GM12864 (cell line): ENCODE measurements at regions not wholly inside any gene's neighbourhood (a gene's known extent, or its start where the extent isn't known, plus 50 kb on each side); places are given as distances from the start of the nearest gene placed in this dataset.
"Not testable (repeated sequence)": the region's sequence is repeated elsewhere in the genome, so short reads cannot be mapped to it uniquely, and the experiment has no call there.

Experiments used
- DNase-seq: peaks from one replicate; pipeline ENCODE4 v3.0.0-alpha.2; 2011; ENCODE audit warnings: low read depth
- H3K4me3 ChIP-seq: 2 replicates; pipeline ENCODE4 v1.5.1; 2011; ENCODE audit warnings: mild to moderate bottlenecking, low read depth, low read length, control low read depth
- CTCF ChIP-seq: IDR thresholded peaks from 2 replicates; pipeline ENCODE4 v1.5.1; 2011; ENCODE audit warnings: low read depth, mild to moderate bottlenecking, moderate library complexity, low read length, control low read depth, inconsistent platforms; ENCODE audit errors: missing control alignments

GRCh38 chr12:128109236-128109635, 157.7 kb upstream of the TMEM132C start:
- DNase-seq: no peak
- H3K4me3 ChIP-seq: no peak overlapping the region
- no peak for TF ChIP-seq CTCF

GRCh38 chr12:128109636-128110035, 157.3 kb upstream of the TMEM132C start:
- TF ChIP-seq CTCF: no peak
- no peak overlapping the region for H3K4me3 ChIP-seq
- no peak for DNase-seq

- TF ChIP-seq CTCF: no peak
- no peak overlapping the region for H3K4me3 ChIP-seq
- no peak for DNase-seq
Measured at GRCh38 chr12:128111333-128111732, 155.6 kb upstream of the TMEM132C start.

GRCh38 chr12:128111951-128112350, 155.0 kb upstream of the TMEM132C start:
- TF ChIP-seq CTCF: no peak
- DNase-seq: no peak
- H3K4me3 ChIP-seq: no peak overlapping the region

GRCh38 chr12:128113250-128113649, 153.7 kb upstream of the TMEM132C start:
- not testable (repeated sequence) for H3K4me3 ChIP-seq, DNase-seq

- DNase-seq: no peak
- no peak overlapping the region for H3K4me3 ChIP-seq
- TF ChIP-seq CTCF: no peak
Measured at GRCh38 chr12:128114485-128114884, 152.5 kb upstream of the TMEM132C start.

GRCh38 chr12:128116537-128116936, 150.4 kb upstream of the TMEM132C start:
- TF ChIP-seq CTCF: no peak
- H3K4me3 ChIP-seq: no peak overlapping the region
- no peak for DNase-seq

- H3K4me3 ChIP-seq: no peak overlapping the region
- no peak for TF ChIP-seq CTCF
- DNase-seq: no peak
Measured at GRCh38 chr12:128120035-128120434, 146.9 kb upstream of the TMEM132C start.
